ENCODE measurements at regions not wholly inside any gene's neighbourhood (a gene's known extent, or its start where the extent isn't known, plus 50 kb on each side); places are given as distances from the start of the nearest gene placed in this dataset.

- in situ Hi-C loops (cut with HindIII; ENCODE audit: low pct_unique_long_range_greater_than_20kb, low sequenced_read_pairs), result no loop called here
- TF ChIP-seq JUND (IDR thresholded peaks at IDR 0.05; ENCODE audit: low read depth), result no peak
- no peak for DNase-seq (ENCODE audit: low read depth in 1 of 2, low spot score in 1 of 2)
Observed at GRCh38 chrX:7789200-7789599, 53.8 kb upstream of the VCX start.

GRCh38 chrX:7788334-7788733 is 54.6 kb upstream of the VCX start:
- no peak for TF ChIP-seq JUND (IDR thresholded peaks at IDR 0.05; ENCODE audit: low read depth)
- in situ Hi-C loops (cut with HindIII; ENCODE audit: low pct_unique_long_range_greater_than_20kb, low sequenced_read_pairs), result no loop called here
- no peak for DNase-seq (ENCODE audit: low read depth in 1 of 2, low spot score in 1 of 2)

- in situ Hi-C loops (cut with HindIII; ENCODE audit: low pct_unique_long_range_greater_than_20kb, low sequenced_read_pairs), result no loop called here
- no peak for TF ChIP-seq JUND (IDR thresholded peaks at IDR 0.05; ENCODE audit: low read depth)
- DNase-seq (ENCODE audit: low read depth in 1 of 2, low spot score in 1 of 2), result no peak
Observed at GRCh38 chrX:7787714-7788113, 55.3 kb upstream of the VCX start.

- no peak for TF ChIP-seq JUND (IDR thresholded peaks at IDR 0.05; ENCODE audit: low read depth)
- DNase-seq (ENCODE audit: low read depth in 1 of 2, low spot score in 1 of 2), result no peak
- in situ Hi-C loops (cut with HindIII; ENCODE audit: low pct_unique_long_range_greater_than_20kb, low sequenced_read_pairs), result no loop called here
Observed at GRCh38 chrX:7784580-7784979, 58.4 kb upstream of the VCX start.

GRCh38 chrX:7779644-7780043 is 63.3 kb upstream of the VCX start:
- DNase-seq (ENCODE audit: low read depth in 1 of 2, low spot score in 1 of 2), result no peak
- TF ChIP-seq JUND (IDR thresholded peaks at IDR 0.05; ENCODE audit: low read depth), result no peak
- in situ Hi-C loops (cut with HindIII; ENCODE audit: low pct_unique_long_range_greater_than_20kb, low sequenced_read_pairs), result no loop called here

- no peak for TF ChIP-seq JUND (IDR thresholded peaks at IDR 0.05; ENCODE audit: low read depth)
- in situ Hi-C loops (cut with HindIII; ENCODE audit: low pct_unique_long_range_greater_than_20kb, low sequenced_read_pairs), result no loop called here
- no peak for DNase-seq (ENCODE audit: low read depth in 1 of 2, low spot score in 1 of 2)
Observed at GRCh38 chrX:7775987-7776386, 67.0 kb upstream of the VCX start.

- in situ Hi-C loops (cut with HindIII; ENCODE audit: low pct_unique_long_range_greater_than_20kb, low sequenced_read_pairs), result no loop called here
- TF ChIP-seq JUND (IDR thresholded peaks at IDR 0.05; ENCODE audit: low read depth), result no peak
- DNase-seq (ENCODE audit: low read depth in 1 of 2, low spot score in 1 of 2), result no peak
Observed at GRCh38 chrX:7771788-7772438, 71.1 kb upstream of the VCX start.

GRCh38 chrX:7759830-7760229 is 83.1 kb upstream of the VCX start:
- TF ChIP-seq JUND (IDR thresholded peaks at IDR 0.05; ENCODE audit: low read depth), result no peak
- in situ Hi-C loops (cut with HindIII; ENCODE audit: low pct_unique_long_range_greater_than_20kb, low sequenced_read_pairs), result no loop called here
- no peak for DNase-seq (ENCODE audit: low read depth in 1 of 2, low spot score in 1 of 2)

- no peak for DNase-seq (ENCODE audit: low read depth in 1 of 2, low spot score in 1 of 2)
- TF ChIP-seq JUND (IDR thresholded peaks at IDR 0.05; ENCODE audit: low read depth), result no peak
- in situ Hi-C loops (cut with HindIII; ENCODE audit: low pct_unique_long_range_greater_than_20kb, low sequenced_read_pairs), result no loop called here
Observed at GRCh38 chrX:7746856-7747255, 96.1 kb upstream of the VCX start.

GRCh38 chrX:7730071-7730470 is 112.9 kb upstream of the VCX start:
- no peak for TF ChIP-seq JUND (IDR thresholded peaks at IDR 0.05; ENCODE audit: low read depth)
- in situ Hi-C loops (cut with HindIII; ENCODE audit: low pct_unique_long_range_greater_than_20kb, low sequenced_read_pairs), result no loop called here
- no peak for DNase-seq (ENCODE audit: low read depth in 1 of 2, low spot score in 1 of 2)

- in situ Hi-C loops (cut with HindIII; ENCODE audit: low pct_unique_long_range_greater_than_20kb, low sequenced_read_pairs), result no loop called here
- no peak for DNase-seq (ENCODE audit: low read depth in 1 of 2, low spot score in 1 of 2)
- TF ChIP-seq JUND (IDR thresholded peaks at IDR 0.05; ENCODE audit: low read depth), result no peak
Observed at GRCh38 chrX:7720519-7720918, 122.5 kb upstream of the VCX start.

GRCh38 chrX:7714351-7714750 is 128.6 kb upstream of the VCX start:
- no peak for DNase-seq (ENCODE audit: low read depth in 1 of 2, low spot score in 1 of 2)
- in situ Hi-C loops (cut with HindIII; ENCODE audit: low pct_unique_long_range_greater_than_20kb, low sequenced_read_pairs), result no loop called here
- TF ChIP-seq JUND (IDR thresholded peaks at IDR 0.05; ENCODE audit: low read depth), result no peak

- DNase-seq (ENCODE audit: low read depth in 1 of 2, low spot score in 1 of 2), result peak in 1 of 2 experiments; percentile 4
- TF ChIP-seq JUND (IDR thresholded peaks at IDR 0.05; ENCODE audit: low read depth), result no peak
- in situ Hi-C loops (cut with HindIII; ENCODE audit: low pct_unique_long_range_greater_than_20kb, low sequenced_read_pairs), result no loop called here
Observed at GRCh38 chrX:7711167-7711566, 131.8 kb upstream of the VCX start.

GRCh38 chrX:7709845-7710244 is 133.1 kb upstream of the VCX start:
- in situ Hi-C loops (cut with HindIII; ENCODE audit: low pct_unique_long_range_greater_than_20kb, low sequenced_read_pairs), result no loop called here
- TF ChIP-seq JUND (IDR thresholded peaks at IDR 0.05; ENCODE audit: low read depth), result no peak
- no peak for DNase-seq (ENCODE audit: low read depth in 1 of 2, low spot score in 1 of 2)
